H9 (cell line): ENCODE measurements at regions not wholly inside any gene's neighbourhood (a gene's known extent, or its start where the extent isn't known, plus 50 kb on each side); places are given as distances from the start of the nearest gene placed in this dataset.
"Not testable (repeated sequence)": the region's sequence is repeated elsewhere in the genome, so short reads cannot be mapped to it uniquely, and the experiment has no call there.

Source experiments
- DNase-seq: peaks from one replicate; pipeline ENCODE4 v3.0.0-alpha.2; 2017
- H2AFZ ChIP-seq: one replicate; pipeline ENCODE4 v1.6.1; 2013; ENCODE audit warnings: mild to moderate bottlenecking, low read length, control low read depth, moderate library complexity
- H2AK5ac ChIP-seq: 2 replicates; pipeline ENCODE4 v1.6.1; 2013; ENCODE audit warnings: low read length, control low read depth, mixed read lengths; ENCODE audit not compliant: insufficient read length
- H2BK120ac ChIP-seq: one replicate; pipeline ENCODE4 v1.6.1; 2013; ENCODE audit warnings: low read depth, mild to moderate bottlenecking, low read length, control low read depth, inconsistent platforms; ENCODE audit not compliant: poor library complexity, severe bottlenecking
- H2BK12ac ChIP-seq: 2 replicates; pipeline ENCODE4 v1.6.1; 2013; ENCODE audit warnings: low read length, control low read depth, mixed read lengths, low read depth; ENCODE audit not compliant: insufficient read length
- H2BK15ac ChIP-seq: 2 replicates; pipeline ENCODE4 v1.6.1; 2013; ENCODE audit warnings: low read depth, low read length, control low read depth
- H2BK20ac ChIP-seq: one replicate; pipeline ENCODE4 v1.6.1; 2013; ENCODE audit warnings: low read depth, mild to moderate bottlenecking, low read length, control low read depth, inconsistent platforms; ENCODE audit not compliant: poor library complexity, severe bottlenecking
- H2BK5ac ChIP-seq: 2 replicates; pipeline ENCODE4 v1.6.1; 2013; ENCODE audit warnings: low read length, control low read depth, mixed read lengths; ENCODE audit not compliant: insufficient read length
- H3K14ac ChIP-seq: 2 replicates; pipeline ENCODE4 v1.6.1; 2013; ENCODE audit warnings: low read length, control low read depth; ENCODE audit not compliant: insufficient read depth
- H3K18ac ChIP-seq: 2 replicates; pipeline ENCODE4 v1.6.1; 2013; ENCODE audit warnings: low read depth, mild to moderate bottlenecking, mixed read lengths, low read length, control low read depth; ENCODE audit not compliant: insufficient read length
- H3K23ac ChIP-seq: 2 replicates; pipeline ENCODE4 v1.6.1; 2013; ENCODE audit warnings: low read length, control low read depth, mixed read lengths, low read depth; ENCODE audit not compliant: insufficient read length
- H3K23me2 ChIP-seq: 2 replicates; pipeline ENCODE4 v1.6.1; 2013; ENCODE audit warnings: low read depth, mild to moderate bottlenecking, mixed read lengths, low read length, control low read depth; ENCODE audit not compliant: insufficient read length, poor library complexity, severe bottlenecking
- H3K27ac ChIP-seq: 2 replicates; pipeline ENCODE4 v1.5.1; 2013; ENCODE audit warnings: low read length, control low read depth, mixed read lengths, low read depth; ENCODE audit not compliant: insufficient read length
- H3K27me3 ChIP-seq: 2 replicates; pipeline ENCODE4 v1.6.1; 2013; ENCODE audit warnings: low read length, control low read depth, inconsistent platforms; ENCODE audit not compliant: insufficient read depth
- H3K4ac ChIP-seq: 2 replicates; pipeline ENCODE4 v1.6.1; 2013; ENCODE audit warnings: low read depth, mild to moderate bottlenecking, control low read depth, inconsistent platforms, low read length, moderate library complexity
- H3K4me1 ChIP-seq: 2 replicates; pipeline ENCODE4 v1.6.1; 2013; ENCODE audit warnings: low read length, control low read depth, inconsistent platforms; ENCODE audit not compliant: insufficient read depth
- H3K4me2 ChIP-seq: 2 replicates; pipeline ENCODE4 v1.6.1; 2013; ENCODE audit warnings: low read length, control low read depth, mixed read lengths; ENCODE audit not compliant: insufficient read length, insufficient read depth
- H3K56ac ChIP-seq: 2 replicates; pipeline ENCODE4 v1.6.1; 2013; ENCODE audit warnings: low read depth, mild to moderate bottlenecking, mixed read lengths, low read length, control low read depth; ENCODE audit not compliant: insufficient read length
- H3K79me1 ChIP-seq: 2 replicates; pipeline ENCODE4 v1.6.1; 2013; ENCODE audit warnings: low read depth, mild to moderate bottlenecking, moderate library complexity, low read length, control low read depth, inconsistent platforms; ENCODE audit not compliant: insufficient read depth, poor library complexity, severe bottlenecking
- H3K79me2 ChIP-seq: 2 replicates; pipeline ENCODE4 v1.6.1; 2013; ENCODE audit warnings: low read length, control low read depth, inconsistent platforms; ENCODE audit not compliant: insufficient read depth
- H3K9ac ChIP-seq: 2 replicates; pipeline ENCODE4 v1.6.1; 2013; ENCODE audit warnings: low read length, control low read depth, mixed read lengths; ENCODE audit not compliant: insufficient read length; ENCODE audit errors: extremely low read depth
- H3K9me3 ChIP-seq: one replicate; pipeline ENCODE4 v1.6.1; 2013; ENCODE audit warnings: low read depth, low read length, inconsistent platforms; ENCODE audit not compliant: control insufficient read depth
- H3T11ph ChIP-seq: one replicate; pipeline ENCODE4 v1.6.1; 2013; ENCODE audit warnings: mild to moderate bottlenecking, low read length, control low read depth, inconsistent platforms
- H4K20me1 ChIP-seq: one replicate; pipeline ENCODE4 v1.6.1; 2013; ENCODE audit not compliant: control insufficient read depth, insufficient read length, insufficient read depth
- H4K5ac ChIP-seq: 2 replicates; pipeline ENCODE4 v1.6.1; 2013; ENCODE audit warnings: low read depth, mild to moderate bottlenecking, mixed read lengths, low read length, control low read depth; ENCODE audit not compliant: insufficient read length
- H4K8ac ChIP-seq: replicated peaks from 2 replicates; pipeline ENCODE4 v1.6.1; 2013; ENCODE audit warnings: low read length, control low read depth, mixed read lengths, low read depth; ENCODE audit not compliant: insufficient read length
- H4K91ac ChIP-seq: 2 replicates; pipeline ENCODE4 v1.6.1; 2013; ENCODE audit warnings: low read depth, mild to moderate bottlenecking, moderate library complexity, mixed read lengths, low read length, control low read depth; ENCODE audit not compliant: insufficient read length
- H3K27ac Mint-ChIP-seq, 3 experiments: 2 replicates in 2 of 3; 3 replicates in 1 of 3; pipeline ENCODE4 v1.8.0; 2020 to 2021; ENCODE audit warnings: mixed read lengths in 3 of 3, mild to moderate bottlenecking in 1 of 3, moderate library complexity in 1 of 3
- H3K27me3 Mint-ChIP-seq: 2 replicates; pipeline ENCODE4 v1.8.0; 2021; ENCODE audit warnings: low read depth, mild to moderate bottlenecking, moderate library complexity, mixed read lengths
- H3K36me3 Mint-ChIP-seq, 3 experiments: 2 replicates in 2 of 3; 3 replicates in 1 of 3; pipeline ENCODE4 v1.8.0; 2020 to 2021; ENCODE audit warnings: low read depth in 3 of 3, mixed read lengths in 3 of 3; ENCODE audit not compliant: insufficient read depth in 1 of 3
- H3K4me1 Mint-ChIP-seq, 2 experiments: 2 replicates each; pipeline ENCODE4 v1.8.0; 2020; ENCODE audit warnings: mixed read lengths in 2 of 2
- H3K4me3 Mint-ChIP-seq, 2 experiments: 2 replicates in 1 of 2; 3 replicates in 1 of 2; pipeline ENCODE4 v1.8.0; 2020 to 2021; ENCODE audit warnings: mild to moderate bottlenecking in 2 of 2, mixed read lengths in 2 of 2, moderate library complexity in 1 of 2
- H3K9me3 Mint-ChIP-seq, 2 experiments: 2 replicates in 1 of 2; 3 replicates in 1 of 2; pipeline ENCODE4 v1.8.0; 2020; ENCODE audit warnings: mild to moderate bottlenecking in 2 of 2, mixed read lengths in 2 of 2, moderate library complexity in 1 of 2
- WGBS: extraction: QIAGEN DNeasy Blood & Tissue Kit; methylation state at CpG from one replicate; pipeline ENCODE4 v1.1.7; 2013; ENCODE audit warnings: missing lambda C conversion rate, low lambda C conversion rate, mixed read lengths; ENCODE audit not compliant: insufficient read length; ENCODE audit errors: extremely low coverage; 5-methylcytosine and 5-hydroxymethylcytosine counted together

GRCh38 chr4:131750006-131750405 is 1399.1 kb upstream of the PCDH10 start:
- not testable (repeated sequence) for H3K79me2 ChIP-seq, H3K27me3 ChIP-seq

GRCh38 chr4:131750469-131750868 is 1398.6 kb upstream of the PCDH10 start:
- H3K56ac ChIP-seq, H3K9me3 Mint-ChIP-seq, H3K4ac ChIP-seq, H4K8ac ChIP-seq, H3K4me2 ChIP-seq, H3K79me2 ChIP-seq, H3K27me3 ChIP-seq, H3K14ac ChIP-seq, H3K9ac ChIP-seq, H3K27me3 Mint-ChIP-seq, H3K18ac ChIP-seq, H4K91ac ChIP-seq, H3K27ac ChIP-seq, H2AFZ ChIP-seq, H3K9me3 ChIP-seq, H3K23ac ChIP-seq, H2BK5ac ChIP-seq, H3K4me1 Mint-ChIP-seq, H2BK20ac ChIP-seq, H2BK12ac ChIP-seq, H3K4me3 Mint-ChIP-seq, H4K5ac ChIP-seq, H2BK15ac ChIP-seq, H2BK120ac ChIP-seq, H3K36me3 Mint-ChIP-seq, H2AK5ac ChIP-seq, H3K23me2 ChIP-seq, H3K4me1 ChIP-seq, H3K79me1 ChIP-seq, H4K20me1 ChIP-seq, DNase-seq, H3K27ac Mint-ChIP-seq, H3T11ph ChIP-seq: not testable (repeated sequence)
- WGBS = no CpG with 5 or more reads among the region's 31 CpGs

More at GRCh38 chr4:131750006-131750405, 1399.1 kb upstream of the PCDH10 start:
- peak; percentile 35 for DNase-seq
- H2BK12ac ChIP-seq, H2AK5ac ChIP-seq, H4K5ac ChIP-seq, H4K91ac ChIP-seq, H3K4me3 Mint-ChIP-seq, H3K9ac ChIP-seq, H3K14ac ChIP-seq, H3K4ac ChIP-seq, H4K20me1 ChIP-seq, H3K4me1 ChIP-seq, H3K23ac ChIP-seq, H3T11ph ChIP-seq, H3K9me3 ChIP-seq, H3K79me1 ChIP-seq, H3K9me3 Mint-ChIP-seq, H3K27ac Mint-ChIP-seq, H3K4me2 ChIP-seq, H2BK20ac ChIP-seq, H2BK5ac ChIP-seq, H3K23me2 ChIP-seq, H4K8ac ChIP-seq, H3K4me1 Mint-ChIP-seq, H3K27me3 Mint-ChIP-seq, H2BK120ac ChIP-seq, H3K36me3 Mint-ChIP-seq, H2BK15ac ChIP-seq, H3K27ac ChIP-seq, H3K18ac ChIP-seq, H3K56ac ChIP-seq, H2AFZ ChIP-seq: not testable (repeated sequence)
- whole genome bisulfite sequencing = no CpG with 5 or more reads among the region's 25 CpGs
